Adrenal gland (tissue), 9 donors: ENCODE measurements at regions not wholly inside any gene's neighbourhood (a gene's known extent, or its start where the extent isn't known, plus 50 kb on each side); places are given as distances from the start of the nearest gene placed in this dataset.

Source experiments
- DNase-seq, 7 donors: peaks; one replicate each; pipeline ENCODE4 v3.0.0-alpha.2; 2019 to 2020
- H3K27ac ChIP-seq, 5 donors: fragments of 200-600 bp; sonication (generic) in 4 of 5; 1 replicate in 3 of 5; 2 replicates in 2 of 5; pipeline versions ENCODE4 v1.5.1 to v1.8.0; 2016 to 2020; ENCODE audit warnings: mild to moderate bottlenecking in 1 of 5
- H3K27me3 ChIP-seq: fragments of 200-600 bp; 2 replicates; pipeline ENCODE4 v1.8.0; 2021
- H3K36me3 ChIP-seq, 2 donors: fragments of 200-600 bp; replicated peaks in 1 of 2; 1 replicate in 1 of 2; 2 replicates in 1 of 2; pipeline versions ENCODE4 v1.5.1 to v1.8.0; 2018 to 2022
- H3K4me1 ChIP-seq, 2 donors: fragments of 200-600 bp; replicated peaks in 1 of 2; 1 replicate in 1 of 2; 2 replicates in 1 of 2; pipeline versions ENCODE4 v1.5.1 to v1.8.0; 2018 to 2021
- H3K4me3 ChIP-seq, 4 donors: fragments of 200-600 bp; sonication (generic) in 3 of 4; one replicate each; pipeline ENCODE4 v1.5.1; 2016 to 2018
- H3K9me3 ChIP-seq, 3 donors: fragments of 200-600 bp; sonication (generic) in 1 of 3; replicated peaks in 1 of 3; 1 replicate in 2 of 3; 2 replicates in 1 of 3; pipeline versions ENCODE4 v1.5.1 to v1.8.0; 2016 to 2021
- POLR2A ChIP-seq, 2 donors: fragments of 450-650 bp; IDR thresholded peaks; one replicate each; pipeline ENCODE4 v1.6.1; 2017; ENCODE audit warnings: antibody characterized with exemption in 2 of 2, mild to moderate bottlenecking in 2 of 2, moderate library complexity in 1 of 2
- whole genome bisulfite sequencing, 4 donors: extraction: QIAGEN DNeasy Blood & Tissue Kit in 2 of 4; methylation state at CpG; one replicate each; pipeline versions ENCODE4 v1.1.5 to v1.1.7; 2013 to 2017; 5-methylcytosine and 5-hydroxymethylcytosine counted together
- intact Hi-C, 2 donors: fragments of 100-400 bp; cut with DNase I; formaldehyde crosslinking; loops; one replicate each; pipeline versions ENCODE4 v1.14.1 to v1.15.0; 2022 to 2023
- TF ChIP-seq, protein P1 (sequence below), 6 experiments: fragments of 450-650 bp in 4 of 6; fragments of 200-600 bp in 2 of 6; sonication (generic) in 1 of 6; IDR thresholded peaks; 1 replicate in 5 of 6; 2 replicates in 1 of 6; pipeline versions ENCODE4 v1.5.1 to v1.8.0; 2016 to 2021; ENCODE audit warnings: antibody characterized with exemption in 6 of 6, mild to moderate bottlenecking in 2 of 6, moderate library complexity in 1 of 6
- donor health status: healthy with polysubstance abuse.
- donor health status: Bipolar disorder and iron deficiency.
- donor health status: DM: yes; HTN: yes; CAD: no.
- donor health status: DM: no; HTN: no; CAD: no.
- donor health status: DM: no; HTN: no; CAD: no.

DNA sequence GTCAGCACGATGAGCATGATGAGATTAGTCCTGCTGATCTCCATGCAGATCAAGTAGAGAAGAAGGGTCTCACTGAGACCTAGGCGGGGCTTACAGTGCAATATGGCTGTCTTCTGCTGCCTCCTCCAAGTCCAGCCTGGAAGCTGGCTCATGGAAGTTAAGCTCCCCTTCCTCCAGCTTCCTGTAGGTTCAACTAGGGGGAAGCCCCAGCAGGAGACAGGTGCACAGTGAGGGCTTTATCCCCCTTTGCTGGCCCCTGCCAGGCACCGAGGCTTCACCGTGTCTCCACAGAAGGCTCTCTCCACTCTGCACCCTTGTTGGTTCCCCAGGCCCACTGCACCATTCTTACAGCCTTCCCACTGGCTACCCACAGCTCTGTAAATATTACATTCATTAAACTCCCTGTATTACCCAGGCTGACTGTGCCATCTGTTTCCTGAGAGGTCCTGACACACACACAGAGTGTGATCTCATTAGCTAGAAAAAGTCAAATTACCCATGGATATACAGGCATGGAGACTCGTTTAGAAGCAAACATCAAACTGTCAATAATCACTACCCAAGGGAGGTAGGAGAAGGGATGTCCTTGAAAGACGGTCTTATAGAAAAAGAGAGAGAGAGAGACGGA lies 90.4 kb downstream of the SLC2A10 start:
- TF ChIP-seq, protein P1, sequence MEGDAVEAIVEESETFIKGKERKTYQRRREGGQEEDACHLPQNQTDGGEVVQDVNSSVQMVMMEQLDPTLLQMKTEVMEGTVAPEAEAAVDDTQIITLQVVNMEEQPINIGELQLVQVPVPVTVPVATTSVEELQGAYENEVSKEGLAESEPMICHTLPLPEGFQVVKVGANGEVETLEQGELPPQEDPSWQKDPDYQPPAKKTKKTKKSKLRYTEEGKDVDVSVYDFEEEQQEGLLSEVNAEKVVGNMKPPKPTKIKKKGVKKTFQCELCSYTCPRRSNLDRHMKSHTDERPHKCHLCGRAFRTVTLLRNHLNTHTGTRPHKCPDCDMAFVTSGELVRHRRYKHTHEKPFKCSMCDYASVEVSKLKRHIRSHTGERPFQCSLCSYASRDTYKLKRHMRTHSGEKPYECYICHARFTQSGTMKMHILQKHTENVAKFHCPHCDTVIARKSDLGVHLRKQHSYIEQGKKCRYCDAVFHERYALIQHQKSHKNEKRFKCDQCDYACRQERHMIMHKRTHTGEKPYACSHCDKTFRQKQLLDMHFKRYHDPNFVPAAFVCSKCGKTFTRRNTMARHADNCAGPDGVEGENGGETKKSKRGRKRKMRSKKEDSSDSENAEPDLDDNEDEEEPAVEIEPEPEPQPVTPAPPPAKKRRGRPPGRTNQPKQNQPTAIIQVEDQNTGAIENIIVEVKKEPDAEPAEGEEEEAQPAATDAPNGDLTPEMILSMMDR (IDR thresholded peaks at IDR 0.05), result no peak
- no peak for TF ChIP-seq POLR2A (IDR thresholded peaks at IDR 0.05)
- Histone ChIP-seq H3K27ac (no peak overlapping the region), H3K36me3 (no peaks in the 10 kb centered on the region), H3K9me3 (no peaks in the 10 kb centered on the region), H3K4me1 (no peaks in the 10 kb centered on the region), H3K4me3 (no peak overlapping the region), H3K27me3 (peaks cover 7% of the 10 kb centered on the region)
- 39 to 52% (median 51%) methylated on average over 7 of the region's 7 CpGs for WGBS, 4 donors
- no peak for DNase-seq
- intact Hi-C loops, result no loop called here

DNA sequence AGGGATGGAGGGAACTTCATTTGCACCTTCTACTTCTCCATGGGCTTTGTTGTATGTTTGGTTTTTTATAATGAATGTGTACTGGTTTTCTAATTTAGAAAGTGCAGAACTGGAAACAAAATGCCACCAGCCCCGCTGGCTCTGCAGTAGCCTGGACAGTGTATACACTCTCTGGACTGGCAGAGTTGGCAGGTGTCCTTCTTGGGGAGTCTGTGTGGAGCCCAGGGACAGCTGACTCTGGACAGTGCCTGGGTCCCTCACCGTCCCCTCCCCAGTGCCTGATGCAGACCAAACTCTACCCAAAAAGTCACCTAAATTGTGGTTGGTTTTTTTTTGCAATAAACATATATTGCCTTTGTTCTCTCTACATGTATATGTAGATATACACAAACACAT lies 91.0 kb downstream of the SLC2A10 start:
- Histone ChIP-seq H3K27me3 (peaks cover 7% of the 10 kb centered on the region), H3K27ac (no peak overlapping the region), H3K4me1 (no peaks in the 10 kb centered on the region), H3K9me3 (no peaks in the 10 kb centered on the region), H3K4me3 (no peak overlapping the region), H3K36me3 (no peaks in the 10 kb centered on the region)
- no peak for TF ChIP-seq POLR2A (IDR thresholded peaks at IDR 0.05)
- TF ChIP-seq, protein P1 (IDR thresholded peaks at IDR 0.05), result no peak
- 76 to 85% (median 84%) methylated on average over 2 of the region's 2 CpGs for WGBS, 4 donors
- intact Hi-C loops, result no loop called here
- DNase-seq, result no peak

DNA sequence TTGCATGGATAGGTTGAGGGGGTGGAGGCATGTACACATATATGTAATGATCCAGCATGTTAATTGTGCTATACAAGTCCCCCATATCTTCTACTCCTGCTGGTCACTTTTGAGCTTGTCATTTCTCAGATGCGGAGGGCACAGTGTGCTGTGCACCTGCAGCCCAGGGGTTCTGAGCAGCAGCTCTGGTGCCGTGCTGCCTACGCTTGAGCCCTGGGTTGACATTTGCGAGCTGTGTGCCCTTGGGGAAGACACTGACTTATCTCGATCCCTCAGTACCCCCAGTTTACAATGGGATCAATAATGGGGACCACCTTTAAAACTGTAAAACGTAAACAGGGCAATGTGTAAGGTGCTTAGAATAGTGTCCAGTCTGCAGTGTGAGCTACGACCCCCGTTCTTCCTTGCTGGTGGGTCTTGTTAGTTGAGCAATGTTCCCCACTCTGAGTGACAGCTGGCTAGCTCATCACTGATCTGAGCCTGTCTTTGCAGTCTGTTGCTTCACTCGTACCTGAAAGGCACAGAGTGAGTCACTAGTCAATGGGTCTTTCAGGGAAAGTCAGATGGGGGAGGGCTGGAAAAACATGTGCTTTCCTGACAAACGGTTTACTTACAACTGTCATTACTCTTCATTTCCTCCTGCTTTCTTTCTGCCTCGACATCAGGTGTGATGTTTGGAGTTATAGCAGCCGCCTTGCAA lies 91.7 kb downstream of the SLC2A10 start:
- Histone ChIP-seq H3K27me3 (peaks cover 7% of the 10 kb centered on the region), H3K4me3 (no peak overlapping the region), H3K4me1 (no peaks in the 10 kb centered on the region), H3K36me3 (no peaks in the 10 kb centered on the region), H3K27ac (no peak overlapping the region), H3K9me3 (no peaks in the 10 kb centered on the region)
- 60 to 80% (median 66%) methylated on average over 9 to 12 of the region's 12 CpGs for WGBS, 4 donors
- no peak for TF ChIP-seq POLR2A (IDR thresholded peaks at IDR 0.05)
- TF ChIP-seq, protein P1 (IDR thresholded peaks at IDR 0.05), result no peak
- intact Hi-C loops, result no loop called here
- no peak for DNase-seq

DNA sequence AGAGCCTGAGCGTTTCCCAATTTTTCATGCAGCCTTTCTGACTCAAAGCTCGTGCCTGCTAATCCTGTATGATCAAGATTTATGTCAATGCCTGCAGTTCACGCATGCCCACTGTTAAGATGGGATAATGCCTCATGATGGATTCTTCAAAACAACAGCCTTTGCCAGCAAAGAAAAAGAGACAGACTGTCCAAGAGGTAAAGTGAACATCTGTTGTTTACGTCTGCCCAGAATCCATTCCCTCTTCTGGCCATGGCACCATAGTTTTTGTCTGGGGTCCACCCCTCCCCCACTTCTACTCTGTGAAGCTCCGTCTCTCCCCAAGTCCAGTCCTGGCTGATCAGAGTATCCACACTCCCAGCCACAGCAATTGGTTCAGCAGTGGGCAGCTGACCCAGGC lies 91.9 kb upstream of the EYA2 start:
- 64 to 73% (median 67%) methylated on average over 5 of the region's 5 CpGs for WGBS, 4 donors

More for the DNA sequence above, 91.9 kb upstream of the EYA2 start:
- DNase-seq, result no peak
- no peaks in the 10 kb centered on the region for H3K36me3 ChIP-seq
- H3K4me1 ChIP-seq, result no peaks in the 10 kb centered on the region
- H3K27me3 ChIP-seq, result peaks cover 7% of the 10 kb centered on the region
- intact Hi-C loops, result no loop called here
- no peak overlapping the region for H3K4me3 ChIP-seq
- H3K27ac ChIP-seq, result no peak overlapping the region
- TF ChIP-seq, protein P1 (IDR thresholded peaks at IDR 0.05), result no peak
- no peak for TF ChIP-seq POLR2A (IDR thresholded peaks at IDR 0.05)
- no peaks in the 10 kb centered on the region for H3K9me3 ChIP-seq
